GM12872 (cell line): ENCODE measurements at regions not wholly inside any gene's neighbourhood (a gene's known extent, or its start where the extent isn't known, plus 50 kb on each side); places are given as distances from the start of the nearest gene placed in this dataset.

Experiments used
- TF ChIP-seq, protein P1 (sequence below): IDR thresholded peaks from 3 replicates; pipeline ENCODE4 v1.5.1; 2011; ENCODE audit warnings: low read depth, mild to moderate bottlenecking, low read length, moderate library complexity; ENCODE audit not compliant: insufficient read depth

DNA sequence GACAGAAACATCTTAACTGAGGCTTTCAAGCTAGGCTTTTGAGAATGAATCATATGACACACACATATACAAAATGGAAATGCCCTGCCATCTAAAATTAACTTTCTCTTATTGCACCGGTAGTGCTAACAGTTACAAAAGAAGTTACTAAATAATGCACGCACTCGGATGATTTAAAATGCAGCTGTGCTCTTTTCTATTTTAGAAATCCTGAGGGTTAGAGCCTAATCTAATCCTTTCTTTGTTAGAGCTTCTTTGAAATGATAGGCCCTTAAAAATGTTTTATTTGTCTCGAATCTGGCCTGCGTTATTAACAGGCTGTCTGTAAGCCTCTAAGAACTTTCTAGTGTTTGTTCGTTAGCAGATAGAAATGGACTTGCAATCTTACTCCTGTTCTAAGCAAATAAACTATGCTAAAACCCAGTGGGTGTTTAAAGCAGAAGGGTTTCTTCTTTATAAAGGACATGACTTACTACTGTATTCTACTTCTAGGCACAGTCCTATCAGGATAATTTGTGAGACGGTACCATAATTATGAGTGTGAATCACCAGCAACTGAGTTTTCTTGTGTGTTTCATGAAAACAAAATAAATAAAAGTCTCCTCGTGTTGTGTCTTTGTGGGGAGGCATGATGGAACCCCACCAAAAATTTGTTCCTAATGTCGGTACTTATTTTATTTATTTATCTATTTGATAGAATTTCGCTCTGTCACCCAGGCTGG lies 69.2 kb upstream of the MYO10 start:
- TF ChIP-seq, protein P1, sequence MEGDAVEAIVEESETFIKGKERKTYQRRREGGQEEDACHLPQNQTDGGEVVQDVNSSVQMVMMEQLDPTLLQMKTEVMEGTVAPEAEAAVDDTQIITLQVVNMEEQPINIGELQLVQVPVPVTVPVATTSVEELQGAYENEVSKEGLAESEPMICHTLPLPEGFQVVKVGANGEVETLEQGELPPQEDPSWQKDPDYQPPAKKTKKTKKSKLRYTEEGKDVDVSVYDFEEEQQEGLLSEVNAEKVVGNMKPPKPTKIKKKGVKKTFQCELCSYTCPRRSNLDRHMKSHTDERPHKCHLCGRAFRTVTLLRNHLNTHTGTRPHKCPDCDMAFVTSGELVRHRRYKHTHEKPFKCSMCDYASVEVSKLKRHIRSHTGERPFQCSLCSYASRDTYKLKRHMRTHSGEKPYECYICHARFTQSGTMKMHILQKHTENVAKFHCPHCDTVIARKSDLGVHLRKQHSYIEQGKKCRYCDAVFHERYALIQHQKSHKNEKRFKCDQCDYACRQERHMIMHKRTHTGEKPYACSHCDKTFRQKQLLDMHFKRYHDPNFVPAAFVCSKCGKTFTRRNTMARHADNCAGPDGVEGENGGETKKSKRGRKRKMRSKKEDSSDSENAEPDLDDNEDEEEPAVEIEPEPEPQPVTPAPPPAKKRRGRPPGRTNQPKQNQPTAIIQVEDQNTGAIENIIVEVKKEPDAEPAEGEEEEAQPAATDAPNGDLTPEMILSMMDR: no peak

DNA sequence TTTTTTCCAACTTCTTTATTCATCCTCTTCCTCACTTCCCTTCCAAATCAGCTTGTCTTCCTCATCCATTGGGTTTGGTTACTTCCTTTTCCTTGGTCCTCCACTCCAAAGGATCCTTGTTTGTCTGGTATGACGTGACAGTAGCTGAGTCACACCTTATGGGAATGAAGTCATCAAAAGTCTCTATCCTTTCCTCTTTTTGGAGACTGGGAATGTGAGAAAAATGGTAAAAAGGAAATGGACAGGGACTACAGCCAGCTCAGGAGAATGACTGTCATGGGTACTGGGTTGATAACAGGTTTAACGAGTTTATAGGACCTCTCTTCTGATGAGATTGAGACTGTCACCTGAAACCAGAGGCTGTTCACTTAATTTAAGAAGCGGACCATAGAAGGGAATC lies 76.2 kb upstream of the MYO10 start:
- TF ChIP-seq, protein P1: no peak

DNA sequence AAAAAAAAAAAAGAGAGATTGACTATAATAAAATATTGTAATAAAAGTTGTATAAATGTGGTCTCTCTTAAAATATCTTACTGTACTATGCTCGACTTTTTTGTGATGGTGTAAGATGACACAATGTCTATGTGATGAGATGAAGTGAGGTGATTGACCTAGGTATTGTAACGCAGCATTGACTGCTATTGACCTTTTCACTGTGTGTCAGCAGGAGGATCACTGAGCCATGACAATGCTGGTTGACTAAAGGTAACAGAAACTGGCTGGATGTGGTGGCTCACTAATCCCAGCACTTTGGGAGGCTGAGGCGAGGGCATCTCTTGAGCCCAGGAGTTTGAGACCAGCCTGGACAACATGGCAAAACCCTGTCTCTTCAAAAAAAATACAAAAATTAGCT lies 78.6 kb upstream of the MYO10 start:
- TF ChIP-seq, protein P1: no peak

DNA sequence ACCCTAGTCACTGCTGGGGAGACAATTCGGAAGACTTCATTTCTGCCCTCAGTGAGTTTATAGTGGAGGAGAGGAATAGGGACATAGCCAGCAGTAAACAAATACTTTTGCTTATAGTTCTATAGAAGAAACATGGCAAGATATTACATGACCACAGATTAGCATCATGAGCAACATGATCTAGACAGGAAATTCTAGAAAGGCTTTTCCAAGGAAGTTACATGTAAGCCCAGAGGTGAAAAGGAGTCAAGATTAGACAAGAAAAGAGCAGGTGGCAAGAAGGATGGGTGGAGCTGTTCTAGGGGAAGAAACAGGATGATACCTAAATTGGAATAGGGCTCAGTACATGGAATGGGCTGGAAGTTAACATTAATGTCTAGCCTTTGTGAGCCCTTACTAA lies 82.8 kb upstream of the MYO10 start:
- TF ChIP-seq, protein P1: no peak

DNA sequence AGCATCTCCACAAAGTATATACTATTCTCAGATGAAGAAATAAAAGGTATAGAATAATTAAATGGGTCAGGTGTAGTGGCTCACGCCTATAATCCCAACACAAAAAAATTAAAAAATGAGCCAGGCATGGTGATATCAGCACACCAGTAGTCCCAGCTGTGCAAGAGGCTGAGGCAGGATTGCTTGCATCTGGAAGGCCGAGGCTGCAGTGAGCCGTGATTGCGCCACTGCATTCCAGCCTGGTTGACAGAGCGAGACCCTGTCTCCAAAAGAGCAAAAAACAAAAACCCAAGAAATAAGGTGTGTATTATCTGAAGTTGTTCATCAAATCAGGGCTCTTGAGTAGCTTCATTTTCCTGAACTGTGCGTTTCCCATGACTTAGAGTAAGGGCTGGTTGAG lies 83.2 kb upstream of the MYO10 start:
- TF ChIP-seq, protein P1: no peak

DNA sequence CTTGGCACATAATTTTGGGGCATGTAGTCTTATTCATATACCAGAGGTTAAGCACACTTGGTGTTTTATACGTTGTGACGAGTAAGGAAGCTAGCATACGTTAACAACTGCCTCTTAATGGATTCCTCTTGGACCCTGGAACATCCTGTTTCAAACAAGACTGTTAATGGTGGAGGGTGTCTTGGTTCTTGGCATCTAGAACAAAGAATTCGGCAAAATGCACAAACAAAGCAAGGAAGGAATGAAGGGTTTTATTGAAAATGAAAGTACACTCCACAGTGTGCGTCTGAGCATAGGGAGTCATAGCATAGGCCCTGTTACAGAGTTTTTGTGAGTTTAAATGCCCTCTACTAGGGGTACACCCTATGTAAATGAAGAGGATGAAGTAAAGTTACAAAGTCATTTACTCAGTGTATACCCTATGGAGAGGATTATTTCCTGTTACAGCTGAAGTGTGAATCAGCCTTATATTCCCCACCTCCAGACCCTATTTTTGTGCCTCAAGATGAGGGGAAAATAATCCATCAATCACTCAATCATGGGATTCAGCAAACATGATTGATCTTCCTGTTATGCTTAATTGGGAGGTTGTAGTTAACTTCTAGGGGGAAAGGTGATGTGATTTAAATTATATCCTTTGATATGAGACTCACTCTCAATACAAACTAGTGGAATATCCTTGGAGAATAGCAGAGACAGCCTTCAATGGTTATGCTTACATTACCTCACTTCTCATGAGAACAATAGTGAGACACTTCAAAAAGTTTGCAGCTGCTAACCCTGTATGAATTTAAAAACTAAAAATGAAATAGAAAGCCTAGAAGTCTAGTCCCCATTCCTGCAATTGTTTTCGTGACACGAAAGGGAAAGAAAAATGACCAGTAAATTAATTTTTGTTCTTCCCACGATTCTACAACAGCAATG lies 84.9 kb upstream of the MYO10 start:
- TF ChIP-seq, protein P1: no peak

DNA sequence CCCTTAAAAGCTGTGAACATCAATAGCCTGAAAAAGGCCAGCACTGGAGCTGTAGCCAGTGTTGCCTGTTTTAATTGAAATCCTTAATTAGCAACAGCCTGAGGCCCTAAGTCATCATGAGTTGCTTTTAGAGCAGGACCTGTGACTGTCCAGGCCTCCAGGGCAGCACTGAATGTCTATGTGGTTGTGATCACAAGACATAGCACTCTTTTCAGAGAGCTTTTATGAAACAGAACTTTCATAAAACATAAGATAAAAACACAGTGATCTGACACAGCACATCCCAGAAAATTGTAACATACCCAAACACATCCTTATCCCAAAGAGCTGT lies 85.5 kb upstream of the MYO10 start:
- TF ChIP-seq, protein P1: no peak
